Activated CD4-positive, alpha-beta T cell treated with anti-CD3 and anti-CD28 coated beads, Interleukin-2, amount 10 ng/mL, durations not matched to agents 24 days and 14 days (primary cell): ENCODE measurements at regions not wholly inside any gene's neighbourhood (a gene's known extent, or its start where the extent isn't known, plus 50 kb on each side); places are given as distances from the start of the nearest gene placed in this dataset.

Source experiments
- DNase-seq: peaks from one replicate; pipeline ENCODE4 v3.0.0; 2022
- H3K27ac Mint-ChIP-seq: one replicate; pipeline ENCODE4 v1.8.0; 2022; ENCODE audit warnings: mild to moderate bottlenecking, mixed read lengths
- H3K27me3 Mint-ChIP-seq: one replicate; pipeline ENCODE4 v1.8.0; 2022; ENCODE audit warnings: mixed read lengths
- H3K36me3 Mint-ChIP-seq: one replicate; pipeline ENCODE4 v1.8.0; 2022; ENCODE audit warnings: low read depth, mild to moderate bottlenecking, mixed read lengths
- H3K4me1 Mint-ChIP-seq: one replicate; pipeline ENCODE4 v1.8.0; 2021; ENCODE audit warnings: mixed read lengths
- H3K4me3 Mint-ChIP-seq: one replicate; pipeline ENCODE4 v1.8.0; 2022; ENCODE audit warnings: mild to moderate bottlenecking, moderate library complexity, mixed read lengths
- H3K9me3 Mint-ChIP-seq: one replicate; pipeline ENCODE4 v1.8.0; 2021; ENCODE audit warnings: mixed read lengths
- intact Hi-C: fragments of 100-400 bp; cut with micrococcal nuclease; formaldehyde crosslinking; loops from one replicate; pipeline ENCODE4 v1.15.1; 2023

- intact Hi-C loops, result no loop called here
- no peak overlapping the region for H3K4me3 Mint-ChIP-seq
- H3K27ac Mint-ChIP-seq, result no peak overlapping the region
- no peaks in the 10 kb centered on the region for H3K4me1 Mint-ChIP-seq
- no peaks in the 10 kb centered on the region for H3K9me3 Mint-ChIP-seq
- H3K27me3 Mint-ChIP-seq, result no peaks in the 10 kb centered on the region
- H3K36me3 Mint-ChIP-seq, result no peaks in the 10 kb centered on the region
- peak; percentile 74 for DNase-seq
Measured at GRCh38 chr6:170160031-170160627, 130.7 kb downstream of the DLL1 start.

- Mint-ChIP-seq H3K4me1 (no peaks in the 10 kb centered on the region), H3K36me3 (no peaks in the 10 kb centered on the region), H3K4me3 (no peak overlapping the region), H3K27me3 (no peaks in the 10 kb centered on the region), H3K9me3 (no peaks in the 10 kb centered on the region), H3K27ac (no peak overlapping the region)
- intact Hi-C loops, result no loop called here
- no peak for DNase-seq
Measured at GRCh38 chr6:170159022-170159965, 131.6 kb downstream of the DLL1 start.

GRCh38 chr6:170158296-170159021 lies 132.4 kb downstream of the DLL1 start:
- Mint-ChIP-seq H3K27me3 (no peaks in the 10 kb centered on the region), H3K4me3 (no peak overlapping the region), H3K4me1 (no peaks in the 10 kb centered on the region), H3K27ac (no peak overlapping the region), H3K9me3 (no peaks in the 10 kb centered on the region), H3K36me3 (no peaks in the 10 kb centered on the region)
- DNase-seq, result no peak
- intact Hi-C loops, result no loop called here

- Mint-ChIP-seq H3K4me1 (no peaks in the 10 kb centered on the region), H3K9me3 (no peaks in the 10 kb centered on the region), H3K27me3 (no peaks in the 10 kb centered on the region), H3K4me3 (no peak overlapping the region), H3K36me3 (no peaks in the 10 kb centered on the region), H3K27ac (no peak overlapping the region)
- intact Hi-C loops, result no loop called here
- no peak for DNase-seq
Measured at GRCh38 chr6:170157567-170158218, 133.2 kb downstream of the DLL1 start.

GRCh38 chr6:170156448-170157375 lies 134.2 kb downstream of the DLL1 start:
- Mint-ChIP-seq H3K27ac (no peak overlapping the region), H3K9me3 (no peaks in the 10 kb centered on the region), H3K27me3 (peaks cover 6% of the 10 kb centered on the region), H3K4me3 (no peak overlapping the region), H3K36me3 (no peaks in the 10 kb centered on the region), H3K4me1 (no peaks in the 10 kb centered on the region)
- intact Hi-C loops, result no loop called here
- DNase-seq, result no peak

- H3K27ac Mint-ChIP-seq, result no peak overlapping the region
- no peaks in the 10 kb centered on the region for H3K4me1 Mint-ChIP-seq
- no peak for DNase-seq
- peaks cover 15% of the 10 kb centered on the region for H3K27me3 Mint-ChIP-seq
- H3K36me3 Mint-ChIP-seq, result no peaks in the 10 kb centered on the region
- intact Hi-C loops, result no loop called here
- H3K9me3 Mint-ChIP-seq, result no peaks in the 10 kb centered on the region
- H3K4me3 Mint-ChIP-seq, result no peak overlapping the region
Measured at GRCh38 chr6:170155464-170156196, 135.2 kb downstream of the DLL1 start.

- Mint-ChIP-seq H3K27ac (no peak overlapping the region), H3K4me3 (no peak overlapping the region), H3K36me3 (no peaks in the 10 kb centered on the region), H3K27me3 (peaks cover 16% of the 10 kb centered on the region), H3K4me1 (peaks cover 2% of the 10 kb centered on the region), H3K9me3 (no peaks in the 10 kb centered on the region)
- intact Hi-C loops, result no loop called here
- no peak for DNase-seq
Measured at GRCh38 chr6:170153436-170154319, 137.2 kb downstream of the DLL1 start.

GRCh38 chr6:170152989-170153388 lies 137.9 kb downstream of the DLL1 start:
- intact Hi-C loops, result no loop called here
- Mint-ChIP-seq H3K9me3 (no peaks in the 10 kb centered on the region), H3K27me3 (peaks cover 20% of the 10 kb centered on the region), H3K27ac (no peak overlapping the region), H3K36me3 (no peaks in the 10 kb centered on the region), H3K4me3 (no peak overlapping the region), H3K4me1 (peaks cover 9% of the 10 kb centered on the region)
- no peak for DNase-seq

GRCh38 chr6:170152124-170152926 lies 138.6 kb downstream of the DLL1 start:
- H3K4me3 Mint-ChIP-seq, result no peak overlapping the region
- intact Hi-C loops, result no loop called here
- no peak overlapping the region for H3K27ac Mint-ChIP-seq
- H3K27me3 Mint-ChIP-seq, result peaks cover 20% of the 10 kb centered on the region
- H3K36me3 Mint-ChIP-seq, result no peaks in the 10 kb centered on the region
- no peaks in the 10 kb centered on the region for H3K9me3 Mint-ChIP-seq
- no peak for DNase-seq
- peaks cover 13% of the 10 kb centered on the region for H3K4me1 Mint-ChIP-seq

- intact Hi-C loops, result no loop called here
- H3K27me3 Mint-ChIP-seq, result peaks cover 20% of the 10 kb centered on the region
- H3K36me3 Mint-ChIP-seq, result no peaks in the 10 kb centered on the region
- H3K4me3 Mint-ChIP-seq, result no peak overlapping the region
- no peak for DNase-seq
- peaks cover 19% of the 10 kb centered on the region for H3K4me1 Mint-ChIP-seq
- H3K27ac Mint-ChIP-seq, result no peak overlapping the region
- H3K9me3 Mint-ChIP-seq, result no peaks in the 10 kb centered on the region
Measured at GRCh38 chr6:170151804-170152123, 139.1 kb downstream of the DLL1 start.

GRCh38 chr6:170151321-170151771 lies 139.5 kb downstream of the DLL1 start:
- no peaks in the 10 kb centered on the region for H3K9me3 Mint-ChIP-seq
- intact Hi-C loops, result no loop called here
- peaks cover 19% of the 10 kb centered on the region for H3K4me1 Mint-ChIP-seq

More at GRCh38 chr6:170151321-170151771, 139.5 kb downstream of the DLL1 start:
- H3K27ac Mint-ChIP-seq, result no peak overlapping the region
- H3K4me3 Mint-ChIP-seq, result no peak overlapping the region
- H3K27me3 Mint-ChIP-seq, result peaks cover 20% of the 10 kb centered on the region
- H3K36me3 Mint-ChIP-seq, result no peaks in the 10 kb centered on the region
- no peak for DNase-seq
